NOMO-1 treated with DMSO at 0.1 percent for 48 hours (cell line): ENCODE measurements at regions not wholly inside any gene's neighbourhood (a gene's known extent, or its start where the extent isn't known, plus 50 kb on each side); places are given as distances from the start of the nearest gene placed in this dataset.

Experiments
- DNase-seq: peaks from one replicate; lab custom pipeline; 2025; ENCODE audit not compliant: unreplicated experiment; lab: John Stamatoyannopoulos, UW

GRCh38 chr2:20539776-20540586 is 93.1 kb downstream of the RHOB start:
- no peak for DNase-seq

GRCh38 chr2:20540587-20541293 is 93.9 kb downstream of the RHOB start:
- DNase-seq, result no peak

DNA sequence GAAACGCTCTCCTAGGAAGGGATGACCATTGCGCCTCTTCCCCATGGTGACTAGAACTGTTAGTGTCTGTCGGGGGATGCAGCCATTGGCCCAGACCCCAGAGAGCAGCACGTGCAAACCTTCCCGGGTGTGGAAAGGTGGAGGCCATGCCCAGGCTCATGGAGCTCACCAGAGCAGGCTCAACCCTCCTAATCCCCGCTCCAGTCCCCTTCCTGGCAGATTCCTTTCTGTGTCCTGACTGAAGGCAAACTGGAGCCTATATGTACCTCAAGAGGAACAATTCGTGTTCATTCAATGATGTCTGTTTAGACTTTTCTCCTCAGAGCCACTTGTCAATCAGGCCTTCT is 94.4 kb downstream of the RHOB start:
- no peak for DNase-seq

- DNase-seq, result no peak
Observed at GRCh38 chr2:20541651-20542050, 94.8 kb downstream of the RHOB start.

GRCh38 chr2:20542269-20542668 is 95.4 kb downstream of the RHOB start:
- no peak for DNase-seq

GRCh38 chr2:20542746-20543468 is 96.0 kb downstream of the RHOB start:
- DNase-seq, result no peak

DNA sequence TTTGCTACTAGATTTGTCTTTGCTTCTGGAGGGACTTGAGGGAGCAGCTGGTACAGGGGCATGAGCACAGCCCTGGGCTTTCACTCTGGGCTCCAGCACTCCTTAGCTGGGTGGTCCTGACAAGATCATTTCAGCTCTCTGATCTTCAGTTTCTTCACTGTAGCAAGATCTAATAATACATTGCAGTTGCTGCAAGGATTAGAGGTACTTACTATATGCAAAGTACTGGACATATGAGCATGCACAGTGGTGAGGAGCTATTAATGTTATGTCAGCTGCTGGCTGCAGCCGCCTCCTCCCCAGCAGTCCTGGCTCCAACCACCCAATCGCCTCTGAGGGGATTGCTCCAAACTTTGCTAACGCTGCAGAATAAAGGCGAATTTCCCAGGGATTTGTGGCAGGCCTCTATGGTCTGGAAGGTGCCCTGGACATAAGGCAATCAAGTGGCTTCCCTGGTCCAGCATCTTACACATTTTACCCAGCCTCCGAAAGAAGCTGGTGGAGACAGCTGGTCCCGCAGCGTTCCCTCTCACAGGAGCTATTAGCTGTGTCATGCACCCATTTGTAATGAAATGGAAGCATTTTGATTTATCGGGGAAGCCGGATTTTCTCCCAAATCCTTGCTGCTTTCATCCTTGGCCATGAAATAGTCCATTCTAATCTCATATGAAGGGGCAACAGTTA is 96.7 kb downstream of the RHOB start:
- no peak for DNase-seq

DNA sequence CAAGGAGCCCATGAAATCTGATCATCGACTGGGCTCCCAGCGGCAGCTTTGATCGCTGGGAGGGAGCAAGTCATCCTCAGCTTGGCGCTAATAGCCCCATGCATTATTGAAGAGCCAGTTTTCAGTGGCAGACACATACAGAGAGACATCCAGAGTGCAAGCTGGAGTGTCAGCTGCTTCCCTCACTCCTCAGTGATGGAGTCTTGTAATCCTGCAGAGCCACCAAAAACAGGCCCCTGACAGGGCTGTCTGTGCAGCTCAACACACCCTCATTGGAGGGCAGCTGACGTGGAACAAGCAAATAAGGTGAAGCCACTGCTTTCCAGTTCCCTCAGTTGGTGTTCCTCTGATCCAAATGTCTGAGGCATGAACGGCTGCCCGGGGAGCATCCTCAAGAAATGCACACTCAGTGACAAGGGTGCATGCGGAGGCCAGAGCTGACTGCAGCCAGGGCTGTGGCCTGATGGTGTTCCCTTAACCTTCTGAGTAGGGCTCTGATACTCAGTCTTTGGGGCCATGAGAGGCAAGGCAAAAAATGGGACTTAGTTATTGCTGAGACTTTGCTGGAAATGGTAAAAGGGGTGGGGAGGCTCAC is 97.4 kb downstream of the RHOB start:
- DNase-seq, result no peak

DNA sequence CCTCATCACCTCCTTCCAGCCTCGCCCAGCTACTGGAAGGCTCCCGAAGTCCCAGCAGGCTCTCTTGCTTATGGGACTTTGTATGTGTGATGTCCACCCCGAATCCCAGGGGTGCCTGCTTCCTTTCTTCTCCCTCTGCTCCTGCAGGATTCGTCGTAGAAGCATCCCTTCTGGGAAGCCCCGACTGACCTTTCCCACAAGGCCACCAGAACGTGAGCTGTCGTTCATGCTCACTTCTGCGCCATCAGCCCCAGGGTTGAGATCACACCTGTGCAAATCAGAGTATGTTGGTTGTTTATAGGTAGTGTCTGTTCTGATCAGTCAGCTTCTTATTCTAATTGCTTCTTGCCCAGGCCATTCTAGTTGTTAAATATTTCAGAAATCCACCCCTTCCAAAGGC is 101.8 kb downstream of the HS1BP3 start:
- no peak for DNase-seq

GRCh38 chr2:20549691-20550348 is 101.1 kb downstream of the HS1BP3 start:
- DNase-seq, result no peak

DNA sequence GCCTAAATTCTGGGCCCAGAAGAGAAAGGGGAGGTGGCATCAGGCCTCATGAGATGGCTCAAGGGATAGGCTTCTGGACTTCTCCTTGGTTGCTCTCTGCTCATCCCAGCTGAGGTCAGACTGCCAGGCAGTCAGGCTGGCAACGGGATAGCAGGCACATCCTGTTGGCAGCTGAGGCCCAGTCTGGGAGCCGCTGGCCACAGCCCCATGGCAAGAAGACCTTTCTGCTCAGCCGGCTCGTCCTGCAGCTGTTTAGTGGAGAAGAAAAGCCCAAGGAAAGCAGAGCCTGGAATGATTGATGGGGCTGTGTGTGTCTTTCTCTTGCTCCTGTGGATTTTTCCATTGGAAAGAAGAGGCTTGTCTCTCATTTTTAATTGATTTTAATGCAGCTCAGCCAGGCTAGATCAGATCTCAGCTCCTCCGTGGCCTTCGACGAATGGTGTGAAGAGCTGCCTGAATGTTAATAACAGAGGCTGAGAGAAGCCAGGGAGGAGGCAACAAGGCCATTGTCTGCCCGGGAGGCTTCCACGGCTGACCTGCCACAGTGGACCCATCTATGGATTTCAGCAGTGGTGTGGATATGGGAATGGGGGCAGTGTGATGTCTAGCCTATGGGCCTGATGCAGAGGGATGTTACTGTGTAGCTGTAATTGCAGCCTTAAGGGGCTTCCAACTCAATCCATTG is 99.5 kb downstream of the HS1BP3 start:
- DNase-seq, result no peak

DNA sequence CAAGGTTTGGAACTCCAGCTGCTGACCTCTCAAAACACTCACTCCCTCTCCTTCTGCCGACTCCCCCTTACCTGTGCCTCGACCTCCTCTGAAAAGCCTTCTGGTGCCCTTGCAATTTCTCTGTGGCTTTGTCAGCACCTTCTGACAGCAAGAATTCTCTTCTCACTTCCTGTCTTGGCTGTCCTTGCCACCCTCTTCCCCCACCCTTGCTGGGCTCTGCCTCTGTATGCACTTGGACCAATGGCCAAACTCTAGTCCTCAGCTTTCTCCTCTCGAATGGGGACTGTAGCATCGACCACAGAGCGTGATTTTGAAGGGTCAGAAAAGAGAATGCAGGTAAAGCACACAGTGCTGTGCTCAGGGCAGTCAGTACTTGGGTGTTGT is 99.0 kb downstream of the HS1BP3 start:
- no peak for DNase-seq

DNA sequence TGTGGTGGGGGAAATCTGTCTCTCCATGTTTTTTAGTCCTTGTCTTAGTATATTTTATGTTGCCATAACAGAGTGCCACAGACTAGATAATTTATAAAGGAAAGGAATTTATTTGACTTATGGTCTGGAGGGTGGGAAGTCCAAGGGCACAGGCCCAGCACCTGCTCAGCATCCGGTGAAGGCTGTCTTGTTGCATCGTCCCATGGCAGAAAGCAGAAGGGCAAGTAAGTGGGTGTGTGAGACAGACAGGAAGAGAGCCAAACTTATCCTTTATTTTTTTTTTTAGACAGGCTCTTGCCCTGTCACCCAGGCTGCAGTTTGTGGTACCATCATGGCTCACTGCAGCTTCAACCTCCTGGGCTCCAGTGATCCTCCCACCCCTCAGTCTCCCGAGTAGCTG is 98.1 kb downstream of the HS1BP3 start:
- no peak for DNase-seq

GRCh38 chr2:20553580-20553979 is 97.3 kb downstream of the HS1BP3 start:
- no peak for DNase-seq

- DNase-seq, result no peak
Observed at GRCh38 chr2:20555954-20556353, 94.9 kb downstream of the HS1BP3 start.

DNA sequence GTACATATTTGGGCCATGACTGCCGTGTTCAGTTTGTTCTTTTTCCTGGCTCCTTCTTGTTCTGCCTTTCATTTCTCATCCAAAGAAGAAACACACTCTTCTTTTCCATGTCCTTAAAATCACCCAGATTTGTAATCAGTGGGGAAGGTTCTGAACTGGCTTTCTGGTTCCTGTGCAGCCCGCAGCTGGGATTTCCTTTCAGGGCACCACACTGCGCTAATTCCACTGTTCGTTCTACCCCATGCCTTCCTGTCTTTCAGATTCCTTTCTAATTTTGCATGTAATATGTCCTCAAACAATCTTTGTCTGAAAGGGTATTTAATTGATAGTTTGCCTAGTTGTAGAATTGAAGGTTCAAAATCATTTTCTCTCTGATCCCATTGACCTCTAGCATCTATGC is 94.1 kb downstream of the HS1BP3 start:
- no peak for DNase-seq

- no peak for DNase-seq
Observed at GRCh38 chr2:20557226-20557625, 93.7 kb downstream of the HS1BP3 start.

DNA sequence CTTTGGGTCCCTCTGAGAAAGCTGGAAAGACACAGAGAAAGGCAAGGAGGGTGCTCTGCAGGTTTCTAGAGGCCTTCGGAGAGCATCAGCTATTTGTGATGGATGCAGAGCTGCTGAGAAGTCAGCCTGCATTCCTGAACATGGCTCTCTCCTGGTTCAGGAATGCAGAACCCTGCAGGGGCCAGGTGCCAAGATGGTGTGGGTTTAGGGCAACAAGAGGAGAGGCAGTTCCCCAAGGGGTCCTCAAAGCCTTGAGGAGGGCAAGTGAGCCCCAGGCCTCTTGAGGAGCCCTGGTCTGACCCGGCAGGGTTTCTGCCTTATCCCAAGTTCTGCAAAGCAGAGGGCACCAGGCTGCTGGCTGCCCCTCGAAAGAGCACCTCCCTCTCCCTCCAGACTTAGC is 93.3 kb downstream of the HS1BP3 start:
- no peak for DNase-seq

GRCh38 chr2:20558391-20559150 is 92.3 kb downstream of the HS1BP3 start:
- DNase-seq, result no peak
